ENCODE measurements at regions not wholly inside any gene's neighbourhood (a gene's known extent, or its start where the extent isn't known, plus 50 kb on each side); places are given as distances from the start of the nearest gene placed in this dataset.
"Not testable (repeated sequence)": the region's sequence is repeated elsewhere in the genome, so short reads cannot be mapped to it uniquely, and the experiment has no call there.

DNA sequence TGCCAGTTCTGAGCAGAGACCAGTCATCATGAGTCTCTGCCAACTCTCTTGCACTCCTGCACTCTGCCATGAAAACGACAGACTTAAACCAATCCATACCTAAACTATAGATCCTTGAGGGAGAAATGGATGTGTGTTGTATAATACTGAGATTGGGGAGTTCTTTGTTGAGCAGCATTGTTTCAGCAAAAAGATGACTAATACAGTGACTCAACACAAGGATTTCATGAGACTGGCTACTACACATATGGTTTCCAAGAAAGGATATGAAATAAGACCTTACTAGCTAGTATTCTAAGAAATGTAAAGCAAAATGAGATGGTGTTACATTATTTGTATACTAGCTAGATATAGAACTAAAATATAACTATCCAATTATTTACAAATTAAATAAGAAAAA, 53.5 kb upstream of the SEC22B start:
- TF ChIP-seq, protein P1, sequence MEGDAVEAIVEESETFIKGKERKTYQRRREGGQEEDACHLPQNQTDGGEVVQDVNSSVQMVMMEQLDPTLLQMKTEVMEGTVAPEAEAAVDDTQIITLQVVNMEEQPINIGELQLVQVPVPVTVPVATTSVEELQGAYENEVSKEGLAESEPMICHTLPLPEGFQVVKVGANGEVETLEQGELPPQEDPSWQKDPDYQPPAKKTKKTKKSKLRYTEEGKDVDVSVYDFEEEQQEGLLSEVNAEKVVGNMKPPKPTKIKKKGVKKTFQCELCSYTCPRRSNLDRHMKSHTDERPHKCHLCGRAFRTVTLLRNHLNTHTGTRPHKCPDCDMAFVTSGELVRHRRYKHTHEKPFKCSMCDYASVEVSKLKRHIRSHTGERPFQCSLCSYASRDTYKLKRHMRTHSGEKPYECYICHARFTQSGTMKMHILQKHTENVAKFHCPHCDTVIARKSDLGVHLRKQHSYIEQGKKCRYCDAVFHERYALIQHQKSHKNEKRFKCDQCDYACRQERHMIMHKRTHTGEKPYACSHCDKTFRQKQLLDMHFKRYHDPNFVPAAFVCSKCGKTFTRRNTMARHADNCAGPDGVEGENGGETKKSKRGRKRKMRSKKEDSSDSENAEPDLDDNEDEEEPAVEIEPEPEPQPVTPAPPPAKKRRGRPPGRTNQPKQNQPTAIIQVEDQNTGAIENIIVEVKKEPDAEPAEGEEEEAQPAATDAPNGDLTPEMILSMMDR (IDR thresholded peaks at IDR 0.05; ENCODE audit: low read depth, low read length): not testable (repeated sequence)
- not testable (repeated sequence) for TF ChIP-seq EZH2phosphoT487 (IDR thresholded peaks at IDR 0.05; ENCODE audit: low read depth)

Data from OCI-LY3 (cell line).